ENCODE measurements at regions not wholly inside any gene's neighbourhood (a gene's known extent, or its start where the extent isn't known, plus 50 kb on each side); places are given as distances from the start of the nearest gene placed in this dataset.

GRCh38 chr14:86363047-86363446, 833.1 kb downstream of the FLRT2 start:
- no peak for TF ChIP-seq MYC (IDR thresholded peaks at IDR 0.05; ENCODE audit: low read depth, low read length)
- TF ChIP-seq POLR2A (IDR thresholded peaks at IDR 0.05; ENCODE audit: extremely low read depth, insufficient read length) = no peak
- TF ChIP-seq CTCF (IDR thresholded peaks at IDR 0.05; ENCODE audit: low read depth, low read length) = no peak
- TF ChIP-seq MAX (IDR thresholded peaks at IDR 0.05; ENCODE audit: low read depth, low read length) = no peak
- H3K4me3 ChIP-seq (ENCODE audit: low read depth, low read length) = no peak overlapping the region
- no peak for DNase-seq (ENCODE audit: low read depth)

- DNase-seq (ENCODE audit: low read depth) = no peak
- TF ChIP-seq CTCF (IDR thresholded peaks at IDR 0.05; ENCODE audit: low read depth, low read length) (no peak), MAX (IDR thresholded peaks at IDR 0.05; ENCODE audit: low read depth, low read length) (no peak), MYC (IDR thresholded peaks at IDR 0.05; ENCODE audit: low read depth, low read length) (no peak), POLR2A (IDR thresholded peaks at IDR 0.05; ENCODE audit: extremely low read depth, insufficient read length) (no peak)
- H3K4me3 ChIP-seq (ENCODE audit: low read depth, low read length) = no peak overlapping the region
These were observed 827.9 kb downstream of the FLRT2 start for GRCh38 chr14:86357876-86358275.

GRCh38 chr14:86357119-86357518, 827.2 kb downstream of the FLRT2 start:
- no peak for DNase-seq (ENCODE audit: low read depth)
- TF ChIP-seq CTCF (IDR thresholded peaks at IDR 0.05; ENCODE audit: low read depth, low read length) (no peak), POLR2A (IDR thresholded peaks at IDR 0.05; ENCODE audit: extremely low read depth, insufficient read length) (no peak)
- no peak overlapping the region for H3K4me3 ChIP-seq (ENCODE audit: low read depth, low read length)

- no peak for DNase-seq (ENCODE audit: low read depth)
These were observed 817.0 kb downstream of the FLRT2 start for GRCh38 chr14:86346818-86347384.

GRCh38 chr14:86334355-86334754, 804.4 kb downstream of the FLRT2 start:
- no peak for TF ChIP-seq POLR2A (IDR thresholded peaks at IDR 0.05; ENCODE audit: extremely low read depth, insufficient read length)
- no peak for TF ChIP-seq CTCF (IDR thresholded peaks at IDR 0.05; ENCODE audit: low read depth, low read length)
- no peak for TF ChIP-seq MYC (IDR thresholded peaks at IDR 0.05; ENCODE audit: low read depth, low read length)
- no peak for TF ChIP-seq MAX (IDR thresholded peaks at IDR 0.05; ENCODE audit: low read depth, low read length)
- DNase-seq (ENCODE audit: low read depth) = no peak
- no peak overlapping the region for H3K4me3 ChIP-seq (ENCODE audit: low read depth, low read length)

More at GRCh38 chr14:86346818-86347384, 817.0 kb downstream of the FLRT2 start:
- no peak overlapping the region for H3K4me3 ChIP-seq (ENCODE audit: low read depth, low read length)
- no peak for TF ChIP-seq CTCF (IDR thresholded peaks at IDR 0.05; ENCODE audit: low read depth, low read length)
- no peak for TF ChIP-seq MAX (IDR thresholded peaks at IDR 0.05; ENCODE audit: low read depth, low read length)
- TF ChIP-seq POLR2A (IDR thresholded peaks at IDR 0.05; ENCODE audit: extremely low read depth, insufficient read length) = no peak
- TF ChIP-seq MYC (IDR thresholded peaks at IDR 0.05; ENCODE audit: low read depth, low read length) = no peak

- no peak for DNase-seq (ENCODE audit: low read depth)
- no peak overlapping the region for H3K4me3 ChIP-seq (ENCODE audit: low read depth, low read length)
- no peak for TF ChIP-seq MYC (IDR thresholded peaks at IDR 0.05; ENCODE audit: low read depth, low read length)
- TF ChIP-seq MAX (IDR thresholded peaks at IDR 0.05; ENCODE audit: low read depth, low read length) = no peak
- TF ChIP-seq CTCF (IDR thresholded peaks at IDR 0.05; ENCODE audit: low read depth, low read length) = no peak
- TF ChIP-seq POLR2A (IDR thresholded peaks at IDR 0.05; ENCODE audit: extremely low read depth, insufficient read length) = no peak
These were observed 803.5 kb downstream of the FLRT2 start for GRCh38 chr14:86333493-86333892.

Data from NB4 (cell line).